Retinal pigment epithelial cell (primary cell): ENCODE measurements at regions not wholly inside any gene's neighbourhood (a gene's known extent, or its start where the extent isn't known, plus 50 kb on each side); places are given as distances from the start of the nearest gene placed in this dataset.

Source experiments
- DNase-seq: peaks from one replicate; pipeline ENCODE4 v3.0.0-alpha.2; 2010; ENCODE audit warnings: low read depth
- H3K4me3 ChIP-seq: 2 replicates; pipeline ENCODE4 v1.5.1; 2011; ENCODE audit warnings: mild to moderate bottlenecking, low read length, control low read depth, moderate library complexity
- TF ChIP-seq, protein P1 (sequence below): conservative IDR thresholded peaks from 2 replicates; pipeline ENCODE4 v1.5.1; 2011; ENCODE audit warnings: low read depth, low read length, control low read depth, inconsistent platforms

DNA sequence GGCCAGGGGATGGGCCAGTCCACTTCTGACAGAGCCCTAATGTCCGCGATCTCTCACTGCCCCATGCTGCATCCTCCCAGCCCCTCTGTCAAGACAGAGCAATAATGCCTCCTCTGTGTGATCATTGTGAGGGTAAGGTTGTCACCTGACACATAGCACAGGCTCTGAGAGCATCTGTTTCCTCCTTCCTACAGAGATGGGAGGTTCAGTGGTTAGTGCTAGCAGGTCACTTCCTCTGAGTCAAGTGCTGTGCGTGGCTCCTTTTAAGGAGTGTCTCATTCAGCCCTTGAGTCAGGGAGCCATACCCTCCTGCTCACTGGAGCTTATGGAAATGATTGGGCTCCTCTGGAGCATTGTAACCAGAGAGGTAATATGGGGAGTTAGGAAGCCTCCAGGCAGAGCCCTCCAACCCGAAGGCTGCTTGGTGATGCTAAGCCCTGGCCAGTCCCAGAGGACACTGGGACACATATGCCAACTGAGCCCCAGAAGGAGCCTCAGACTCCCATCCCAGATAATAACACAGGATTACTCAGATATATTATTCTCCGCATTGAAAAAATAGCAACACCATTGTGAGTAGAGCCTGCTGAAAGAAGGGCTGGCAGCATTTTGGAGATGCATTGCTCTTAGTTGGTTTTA, 189.0 kb downstream of the GALNT1 start:
- H3K4me3 ChIP-seq = no peak overlapping the region
- no peak for DNase-seq
- TF ChIP-seq, protein P1, sequence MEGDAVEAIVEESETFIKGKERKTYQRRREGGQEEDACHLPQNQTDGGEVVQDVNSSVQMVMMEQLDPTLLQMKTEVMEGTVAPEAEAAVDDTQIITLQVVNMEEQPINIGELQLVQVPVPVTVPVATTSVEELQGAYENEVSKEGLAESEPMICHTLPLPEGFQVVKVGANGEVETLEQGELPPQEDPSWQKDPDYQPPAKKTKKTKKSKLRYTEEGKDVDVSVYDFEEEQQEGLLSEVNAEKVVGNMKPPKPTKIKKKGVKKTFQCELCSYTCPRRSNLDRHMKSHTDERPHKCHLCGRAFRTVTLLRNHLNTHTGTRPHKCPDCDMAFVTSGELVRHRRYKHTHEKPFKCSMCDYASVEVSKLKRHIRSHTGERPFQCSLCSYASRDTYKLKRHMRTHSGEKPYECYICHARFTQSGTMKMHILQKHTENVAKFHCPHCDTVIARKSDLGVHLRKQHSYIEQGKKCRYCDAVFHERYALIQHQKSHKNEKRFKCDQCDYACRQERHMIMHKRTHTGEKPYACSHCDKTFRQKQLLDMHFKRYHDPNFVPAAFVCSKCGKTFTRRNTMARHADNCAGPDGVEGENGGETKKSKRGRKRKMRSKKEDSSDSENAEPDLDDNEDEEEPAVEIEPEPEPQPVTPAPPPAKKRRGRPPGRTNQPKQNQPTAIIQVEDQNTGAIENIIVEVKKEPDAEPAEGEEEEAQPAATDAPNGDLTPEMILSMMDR = no peak

DNA sequence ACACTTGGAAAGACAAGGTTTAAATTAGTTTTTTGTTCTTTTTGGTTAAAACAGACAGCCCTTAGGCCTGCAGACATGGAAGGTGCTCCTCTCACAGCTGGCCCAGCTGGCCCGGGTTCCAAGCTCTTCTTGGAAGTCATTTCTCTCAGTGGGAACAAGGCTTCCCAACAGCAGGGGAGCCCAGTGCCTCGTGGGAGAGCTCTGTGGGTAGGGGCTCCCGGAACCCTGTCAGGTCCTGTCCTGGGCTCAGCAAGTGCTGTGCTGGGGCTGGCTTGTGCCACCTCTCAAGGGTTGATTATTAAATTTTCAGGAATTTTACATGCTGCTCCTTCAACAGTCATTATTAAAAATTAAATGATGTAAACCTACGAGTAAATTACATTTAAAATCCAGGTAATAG, 189.6 kb downstream of the GALNT1 start:
- no peak for DNase-seq
- TF ChIP-seq, protein P1 = no peak
- H3K4me3 ChIP-seq = no peak overlapping the region

DNA sequence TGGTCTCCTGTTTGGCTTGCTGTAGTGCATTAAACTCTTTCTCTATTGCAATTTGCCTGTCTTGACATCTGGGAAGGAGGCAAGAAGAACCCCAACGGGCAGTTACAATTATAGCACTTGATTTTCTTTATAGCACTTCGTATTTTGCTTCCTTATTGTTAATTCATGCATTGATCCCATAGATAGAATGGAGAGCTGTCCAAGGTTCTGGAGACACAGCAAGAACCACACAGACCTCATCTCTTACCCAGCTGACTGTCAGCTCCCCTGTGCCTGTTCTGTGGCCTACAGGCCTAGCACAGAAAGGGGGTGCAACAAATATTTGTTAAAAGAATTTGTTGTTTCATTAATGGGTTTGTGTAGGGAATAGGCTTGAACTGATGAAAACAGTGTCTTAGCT, 194.3 kb downstream of the GALNT1 start:
- H3K4me3 ChIP-seq = no peak overlapping the region
- no peak for DNase-seq
- TF ChIP-seq, protein P1 = no peak

DNA sequence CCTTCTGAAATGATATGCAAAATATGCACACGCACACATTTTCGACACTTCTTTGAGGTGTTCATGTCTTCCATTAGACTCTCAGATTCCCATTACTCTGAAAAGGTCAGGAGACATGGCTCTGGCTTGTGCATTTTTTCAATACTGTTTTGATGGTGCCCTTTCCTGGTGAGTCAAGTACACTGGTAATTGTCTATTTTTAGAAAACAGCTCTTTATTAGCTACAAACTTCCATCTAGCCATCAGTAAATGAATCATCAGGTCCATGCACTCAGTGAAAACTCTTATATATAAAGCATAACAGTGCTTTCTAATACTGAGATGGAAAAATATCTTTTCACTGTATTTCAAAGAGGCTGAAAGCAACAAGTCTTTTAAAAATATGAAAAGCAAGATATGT, 194.9 kb downstream of the GALNT1 start:
- TF ChIP-seq, protein P1 = no peak
- no peak for DNase-seq
- H3K4me3 ChIP-seq = no peak overlapping the region

DNA sequence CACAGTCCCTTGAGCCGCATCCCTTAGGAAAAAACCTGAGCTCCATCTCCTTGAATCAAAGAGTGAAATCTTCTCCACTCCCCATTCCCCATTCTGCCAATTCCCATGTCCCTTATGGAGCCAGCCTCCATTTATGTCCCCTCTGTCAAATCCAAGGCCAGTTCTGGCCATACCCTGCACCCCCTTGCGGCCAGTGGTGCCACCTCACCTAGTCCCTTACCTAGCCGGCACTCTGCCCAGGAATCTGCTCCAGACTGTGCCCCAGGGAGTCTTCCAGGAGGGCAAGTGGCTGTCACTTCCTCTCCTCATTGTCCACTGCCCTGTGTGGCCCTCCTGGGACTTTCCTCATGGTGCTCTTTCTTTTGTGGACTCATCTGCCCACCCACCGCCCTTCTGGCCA, 195.4 kb upstream of the RMP24 start:
- TF ChIP-seq, protein P1 = no peak
- H3K4me3 ChIP-seq = no peak overlapping the region
- DNase-seq = no peak

DNA sequence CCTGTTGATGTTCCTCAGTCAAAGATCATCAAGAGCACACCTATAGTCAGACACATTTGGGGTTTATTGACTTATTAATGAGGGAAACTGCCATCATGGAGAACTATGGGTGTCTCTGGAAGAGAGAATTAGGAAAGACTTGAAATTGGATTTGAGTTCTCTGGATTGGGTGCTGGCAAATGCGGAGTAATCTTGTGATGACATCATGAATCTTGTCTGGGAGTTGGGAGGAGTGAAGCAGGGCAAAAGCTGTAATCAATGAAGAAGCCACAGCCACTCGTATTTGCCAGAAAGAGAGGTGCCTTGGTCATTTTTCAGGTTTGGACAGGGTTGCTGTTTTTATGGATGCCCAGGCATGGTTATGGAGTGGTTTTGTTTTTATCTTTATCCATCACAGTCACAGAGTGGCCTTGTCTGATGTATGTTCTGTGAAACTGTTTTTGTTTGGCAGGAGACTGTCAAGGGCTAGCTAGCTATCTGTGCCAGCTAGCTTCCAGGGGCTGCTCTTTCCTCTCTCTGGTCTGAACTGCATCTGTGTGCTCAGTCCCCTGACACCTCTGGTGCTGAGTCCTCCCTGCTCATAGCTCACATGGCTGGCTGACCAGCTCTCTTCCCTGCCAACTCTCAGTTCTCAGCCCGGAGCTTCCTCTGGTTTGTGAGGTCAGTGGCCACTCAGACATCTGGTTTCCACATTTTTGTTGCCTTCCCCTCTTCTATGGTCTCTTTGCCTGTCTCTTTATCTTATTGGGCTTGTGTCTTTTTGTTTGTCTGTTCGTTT, 193.4 kb upstream of the RMP24 start:
- no peak for DNase-seq
- no peak overlapping the region for H3K4me3 ChIP-seq
- TF ChIP-seq, protein P1 = no peak

DNA sequence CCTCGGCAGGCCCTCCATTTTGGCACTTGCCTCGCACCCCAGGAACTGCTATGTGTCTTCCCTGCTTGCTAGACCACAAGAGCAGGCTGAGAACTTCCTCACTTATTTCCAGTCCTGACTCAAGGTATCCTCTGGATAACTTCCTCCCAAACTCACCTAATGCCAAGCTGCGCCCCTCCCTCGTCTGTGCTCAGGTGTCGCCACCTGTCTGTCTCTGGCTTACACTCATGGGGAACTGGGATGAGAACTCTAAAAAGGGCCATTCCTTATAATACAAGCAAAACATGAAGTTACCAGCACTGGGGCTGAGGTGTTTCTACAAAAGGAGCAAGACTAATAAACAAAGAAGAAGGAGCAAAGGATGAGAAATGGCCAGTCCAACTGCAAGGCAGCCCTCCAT, 191.5 kb upstream of the RMP24 start:
- TF ChIP-seq, protein P1 = no peak
- DNase-seq = no peak

More for the DNA sequence above, 191.5 kb upstream of the RMP24 start:
- no peak overlapping the region for H3K4me3 ChIP-seq
